RWPE2 (cell line): ENCODE measurements at regions not wholly inside any gene's neighbourhood (a gene's known extent, or its start where the extent isn't known, plus 50 kb on each side); places are given as distances from the start of the nearest gene placed in this dataset.

Experiments used
- ATAC-seq: fragments of 200-7000 bp; cut with Tn5 transposase; 3 replicates; pipeline ENCODE4 v1.9.1; 2021; ENCODE audit warnings: low read depth
- DNase-seq: peaks from one replicate; pipeline ENCODE4 v3.0.0-alpha.2; 2020; ENCODE audit warnings: low spot score
- H3K27ac ChIP-seq: fragments of 450-650 bp; 2 replicates; pipeline ENCODE4 v1.5.1; 2017; ENCODE audit warnings: mild to moderate bottlenecking; ENCODE audit not compliant: poor library complexity, severe bottlenecking
- H3K27me3 ChIP-seq: fragments of 250-450 bp; sonication (Bioruptor Pico); 2 replicates; pipeline ENCODE4 v1.5.1; 2021; ENCODE audit warnings: mild to moderate bottlenecking, moderate library complexity; ENCODE audit not compliant: insufficient read depth, poor library complexity, severe bottlenecking
- H3K36me3 ChIP-seq: fragments of 250-450 bp; sonication (Bioruptor Pico); 2 replicates; pipeline ENCODE4 v1.5.1; 2020; ENCODE audit warnings: low read depth, mild to moderate bottlenecking, moderate library complexity
- H3K4me1 ChIP-seq: fragments of 250-450 bp; sonication (Bioruptor Pico); 2 replicates; pipeline ENCODE4 v1.5.1; 2021; ENCODE audit warnings: mild to moderate bottlenecking, moderate library complexity; ENCODE audit not compliant: insufficient read depth, poor library complexity, severe bottlenecking
- H3K4me3 ChIP-seq: fragments of 250-450 bp; sonication (Bioruptor Pico); 2 replicates; pipeline ENCODE4 v1.5.1; 2021; ENCODE audit warnings: mild to moderate bottlenecking, moderate library complexity; ENCODE audit not compliant: severe bottlenecking
- H3K9me3 ChIP-seq: fragments of 250-450 bp; sonication (Bioruptor Pico); 2 replicates; pipeline ENCODE4 v1.5.1; 2021; ENCODE audit warnings: mild to moderate bottlenecking, moderate library complexity; ENCODE audit not compliant: severe bottlenecking
- CTCF ChIP-seq: fragments of 450-650 bp; IDR thresholded peaks from one replicate; pipeline ENCODE4 v1.5.1; 2017; ENCODE audit warnings: mild to moderate bottlenecking, moderate library complexity; ENCODE audit not compliant: poor library complexity, severe bottlenecking

DNA sequence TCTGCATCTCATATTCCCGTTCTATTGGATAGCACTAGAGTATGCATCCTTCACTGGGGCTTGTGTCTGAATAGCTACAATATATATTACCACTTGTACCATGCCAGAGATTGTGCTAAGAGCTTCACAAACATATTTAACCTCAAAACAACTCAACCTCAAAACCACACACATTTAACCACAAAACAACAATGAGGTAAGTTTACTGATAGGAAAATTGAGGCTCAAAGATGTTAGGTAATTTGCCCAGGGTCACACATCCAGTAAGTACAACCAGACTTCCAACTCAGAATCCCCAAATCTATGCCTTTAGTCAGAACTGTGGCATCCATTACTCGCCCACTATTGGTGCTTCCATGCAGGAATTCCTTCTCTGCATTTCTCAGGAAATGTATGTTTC, 220.0 kb downstream of the FAM43A start:
- no peak overlapping the region for H3K4me3 ChIP-seq
- ATAC-seq (no peak), DNase-seq (no peak)
- no peak for TF ChIP-seq CTCF
- H3K9me3 ChIP-seq = no peaks in the 10 kb centered on the region
- no peaks in the 10 kb centered on the region for H3K36me3 ChIP-seq
- H3K4me1 ChIP-seq = no peaks in the 10 kb centered on the region
- no peaks in the 10 kb centered on the region for H3K27me3 ChIP-seq
- no peak overlapping the region for H3K27ac ChIP-seq

DNA sequence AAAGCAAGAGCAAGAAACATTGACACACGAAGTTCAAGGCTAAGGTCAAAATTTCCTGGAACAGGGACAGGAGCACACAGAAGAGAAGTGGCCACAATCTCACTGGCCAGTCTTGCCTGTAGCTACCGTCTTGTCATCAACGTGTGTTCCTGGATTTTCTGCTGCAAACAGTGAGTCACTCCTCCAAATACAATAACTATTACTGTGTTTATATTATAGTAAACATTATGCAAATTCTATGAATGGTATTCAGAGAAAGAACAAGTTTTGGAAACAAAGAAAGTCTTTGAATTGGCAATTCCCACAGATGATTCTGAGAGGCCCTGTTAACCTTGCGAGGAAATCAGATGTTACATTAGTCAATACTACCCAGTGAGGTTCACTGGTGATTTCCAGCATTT, 220.5 kb downstream of the FAM43A start:
- Histone ChIP-seq H3K36me3 (no peaks in the 10 kb centered on the region), H3K27ac (no peak overlapping the region), H3K9me3 (no peaks in the 10 kb centered on the region), H3K4me3 (no peak overlapping the region), H3K4me1 (no peaks in the 10 kb centered on the region), H3K27me3 (no peaks in the 10 kb centered on the region)
- ATAC-seq (peak; percentile 66; the same call in 2 of the 3 replicates), DNase-seq (no peak)
- no peak for TF ChIP-seq CTCF

- TF ChIP-seq CTCF = no peak
- H3K27me3 ChIP-seq = no peaks in the 10 kb centered on the region
- H3K36me3 ChIP-seq = no peaks in the 10 kb centered on the region
- no peaks in the 10 kb centered on the region for H3K9me3 ChIP-seq
- no peak overlapping the region for H3K4me3 ChIP-seq
- no peak overlapping the region for H3K27ac ChIP-seq
- ATAC-seq (no peak), DNase-seq (no peak)
- no peaks in the 10 kb centered on the region for H3K4me1 ChIP-seq
These were observed 221.4 kb downstream of the FAM43A start for GRCh38 chr3:194906970-194907629.

DNA sequence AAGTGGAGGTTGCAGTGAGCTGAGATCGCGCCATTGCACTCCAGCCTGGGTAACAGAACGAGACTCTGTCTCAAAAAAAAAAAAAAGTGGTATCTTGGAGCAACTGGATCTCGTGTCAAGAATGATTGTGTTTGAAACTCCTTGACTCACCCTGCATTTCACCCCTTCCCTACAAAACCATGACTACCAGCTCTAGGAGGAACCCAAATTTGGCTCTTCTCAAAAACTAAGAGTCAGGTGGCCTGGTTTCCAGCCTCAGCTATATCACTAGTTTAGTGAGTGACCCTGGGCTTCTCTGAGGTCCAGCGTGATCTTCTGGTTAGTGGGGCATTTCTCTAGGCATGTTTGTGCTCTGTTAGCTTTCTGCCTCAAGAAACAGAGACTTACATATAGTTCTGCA, 222.1 kb downstream of the FAM43A start:
- Histone ChIP-seq H3K4me1 (no peaks in the 10 kb centered on the region), H3K27ac (no peak overlapping the region), H3K36me3 (no peaks in the 10 kb centered on the region), H3K4me3 (no peak overlapping the region), H3K27me3 (no peaks in the 10 kb centered on the region), H3K9me3 (no peaks in the 10 kb centered on the region)
- no peak for ATAC-seq
- DNase-seq = no peak
- no peak for TF ChIP-seq CTCF

GRCh38 chr3:194908496-194908895, 222.8 kb downstream of the FAM43A start:
- DNase-seq (no peak), ATAC-seq (no peak)
- no peaks in the 10 kb centered on the region for H3K9me3 ChIP-seq
- H3K27ac ChIP-seq = no peak overlapping the region
- no peaks in the 10 kb centered on the region for H3K27me3 ChIP-seq
- no peaks in the 10 kb centered on the region for H3K36me3 ChIP-seq
- no peak overlapping the region for H3K4me3 ChIP-seq
- H3K4me1 ChIP-seq = no peaks in the 10 kb centered on the region
- TF ChIP-seq CTCF = no peak
